NCI-H748 (cell line): ENCODE measurements at regions not wholly inside any gene's neighbourhood (a gene's known extent, or its start where the extent isn't known, plus 50 kb on each side); places are given as distances from the start of the nearest gene placed in this dataset.

Source experiments
- DNase-seq: peaks from one replicate; lab custom pipeline; 2025; ENCODE audit not compliant: unreplicated experiment; lab: John Stamatoyannopoulos, UW

DNA sequence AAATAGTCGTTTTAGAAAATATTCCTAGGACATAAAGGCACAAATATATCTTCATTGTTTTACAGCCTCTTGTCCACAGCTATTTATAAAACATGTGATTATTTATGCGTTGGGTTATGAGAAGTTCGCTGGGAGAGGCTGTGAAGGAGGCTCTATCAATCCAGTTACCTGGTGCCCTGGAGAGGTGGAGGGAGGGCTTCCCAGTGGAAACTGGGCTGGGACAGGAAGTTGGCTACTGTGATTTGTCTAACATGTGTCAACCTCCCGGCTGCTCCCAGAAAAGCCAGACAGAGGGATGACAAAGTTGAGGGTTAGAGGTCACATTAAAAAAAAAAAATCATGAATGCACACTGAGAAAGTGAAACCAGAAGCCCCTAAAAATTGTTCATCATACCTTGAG, 346.5 kb downstream of the ZNF536 start:
- DNase-seq: no peak

DNA sequence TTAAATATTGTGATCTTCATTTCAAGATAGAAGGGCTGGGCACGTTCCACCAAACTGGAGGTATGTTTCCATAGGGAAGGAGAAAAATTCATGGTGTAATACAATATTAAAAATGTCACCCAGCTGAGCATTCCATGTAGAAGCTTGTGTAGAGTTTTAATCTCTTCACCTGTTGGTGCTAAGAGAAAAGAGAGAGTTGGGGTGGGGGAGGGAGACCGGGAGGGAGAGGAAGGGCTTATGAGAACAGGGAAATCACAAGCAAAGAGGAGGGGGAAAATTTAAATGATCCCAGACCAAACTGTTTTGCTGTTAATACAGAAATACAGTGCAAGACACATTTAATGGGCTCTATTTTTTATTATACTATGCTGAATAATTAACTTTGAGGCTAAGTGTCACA, 345.8 kb downstream of the ZNF536 start:
- DNase-seq: no peak

DNA sequence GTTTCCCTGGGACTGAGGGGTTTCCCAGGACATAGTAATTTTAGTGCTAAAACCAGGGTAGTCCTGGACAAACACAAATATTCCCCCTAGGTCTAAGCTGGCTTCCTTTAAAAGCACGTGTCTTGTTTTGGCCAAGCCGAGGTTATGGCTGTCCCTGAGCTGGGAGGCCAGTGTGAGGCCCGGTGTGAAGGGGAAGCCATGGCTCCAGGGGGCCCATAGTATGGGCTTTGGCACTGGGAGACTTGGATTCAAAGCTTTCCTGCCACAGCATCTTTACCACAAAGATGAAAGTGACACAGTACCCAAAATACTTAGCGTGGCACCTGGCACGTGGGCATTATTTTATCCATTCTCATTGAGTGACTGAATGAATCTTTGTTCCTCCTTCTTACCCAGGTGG, 345.2 kb downstream of the ZNF536 start:
- no peak for DNase-seq

DNA sequence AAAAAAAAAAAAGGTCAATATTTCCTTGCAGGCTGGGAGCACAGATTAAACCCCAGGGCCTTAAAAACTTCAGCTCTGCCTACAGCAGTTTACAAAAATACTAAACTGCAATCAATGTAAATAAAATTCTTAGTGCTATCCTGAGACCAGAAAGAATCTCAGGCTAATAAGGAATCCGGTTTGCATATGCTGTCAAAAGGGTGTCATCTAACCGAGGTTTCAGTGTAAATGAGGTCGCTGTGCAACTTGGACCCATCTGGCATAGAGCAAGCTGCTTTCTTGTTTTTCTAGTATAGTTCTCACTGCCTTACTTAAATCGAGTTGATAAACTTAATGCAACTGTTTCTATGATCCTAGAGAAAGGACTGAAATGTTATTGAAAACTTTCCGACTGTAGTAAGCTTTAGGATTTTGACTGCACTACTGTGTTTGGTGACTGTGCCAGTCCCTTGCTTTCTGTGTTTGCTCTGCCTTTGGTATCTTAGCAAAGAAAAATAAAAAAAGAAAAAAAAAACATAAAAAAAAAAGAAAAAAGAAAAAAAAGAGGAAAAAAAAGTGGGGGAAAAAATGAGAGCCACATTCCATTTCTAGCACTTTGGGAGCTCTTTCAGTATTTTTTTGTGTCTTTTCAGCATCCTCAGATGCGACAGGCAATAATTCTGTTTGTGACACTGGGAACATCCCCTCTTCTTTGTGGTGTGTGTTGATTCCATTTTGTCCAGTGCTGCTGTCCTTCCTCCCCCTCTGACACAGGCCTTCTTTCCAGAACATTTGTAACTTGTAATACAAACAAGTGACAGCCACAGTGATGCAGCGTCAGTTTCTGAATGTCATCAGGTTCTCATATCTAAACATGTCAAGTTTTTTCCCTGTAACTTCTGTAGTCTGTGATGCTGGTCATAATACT, 340.5 kb downstream of the ZNF536 start:
- no peak for DNase-seq

DNA sequence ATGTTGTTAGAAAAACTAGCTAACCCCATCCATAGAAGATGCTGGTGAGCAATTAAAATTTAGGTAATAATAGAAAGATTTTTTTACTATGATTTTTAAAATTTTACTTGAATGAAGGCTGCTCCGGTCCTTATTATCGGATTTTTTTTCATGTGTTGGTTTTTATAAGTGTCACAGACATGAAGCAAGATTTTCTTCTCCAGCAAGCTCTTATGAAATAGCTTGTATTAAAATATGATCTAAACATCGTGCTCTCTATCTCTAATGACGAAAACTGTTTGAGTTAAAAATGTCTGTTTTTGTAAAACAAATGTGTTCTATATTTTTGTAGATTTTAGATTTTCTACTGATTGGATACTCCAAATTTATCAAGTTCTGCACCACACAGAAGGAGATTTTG, 339.6 kb downstream of the ZNF536 start:
- DNase-seq: no peak

DNA sequence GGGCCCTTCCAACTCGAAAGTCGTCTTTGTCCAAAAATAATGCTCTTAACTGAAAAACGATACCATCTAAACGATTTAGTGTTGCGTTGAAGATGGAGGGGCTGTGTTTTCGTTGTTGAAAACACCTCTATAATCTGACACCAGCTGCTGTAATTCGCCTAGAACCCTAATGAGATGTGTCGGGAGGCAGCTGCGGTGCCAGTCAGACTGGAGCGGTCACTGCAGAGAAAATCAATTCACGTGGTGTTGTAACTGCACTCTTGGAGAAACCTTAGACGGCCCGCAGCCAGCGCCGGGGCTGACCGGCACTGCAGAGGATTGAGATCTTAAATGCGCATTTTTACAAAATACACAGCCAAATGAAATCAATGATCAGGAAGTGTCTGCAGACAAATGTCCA, 339.1 kb downstream of the ZNF536 start:
- DNase-seq: peak; percentile 59

DNA sequence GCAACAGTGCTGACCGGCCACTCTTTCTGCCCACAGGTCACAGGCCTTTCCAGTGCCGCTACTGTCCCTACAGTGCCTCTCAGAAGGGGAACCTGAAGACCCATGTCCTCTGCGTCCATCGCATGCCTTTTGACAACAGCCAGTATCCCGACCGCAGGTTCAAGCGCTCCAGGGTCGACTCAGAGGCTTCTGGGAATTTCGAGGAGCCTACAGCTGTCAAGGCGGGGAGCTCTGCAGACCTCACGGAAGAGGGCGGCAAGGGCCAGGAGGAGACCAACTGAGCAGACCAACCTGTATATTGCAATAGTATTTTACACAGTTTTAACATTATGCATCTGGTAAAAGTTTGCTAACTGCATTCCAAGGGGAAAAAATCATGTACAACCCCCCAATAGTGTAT, 338.5 kb downstream of the ZNF536 start:
- no peak for DNase-seq

DNA sequence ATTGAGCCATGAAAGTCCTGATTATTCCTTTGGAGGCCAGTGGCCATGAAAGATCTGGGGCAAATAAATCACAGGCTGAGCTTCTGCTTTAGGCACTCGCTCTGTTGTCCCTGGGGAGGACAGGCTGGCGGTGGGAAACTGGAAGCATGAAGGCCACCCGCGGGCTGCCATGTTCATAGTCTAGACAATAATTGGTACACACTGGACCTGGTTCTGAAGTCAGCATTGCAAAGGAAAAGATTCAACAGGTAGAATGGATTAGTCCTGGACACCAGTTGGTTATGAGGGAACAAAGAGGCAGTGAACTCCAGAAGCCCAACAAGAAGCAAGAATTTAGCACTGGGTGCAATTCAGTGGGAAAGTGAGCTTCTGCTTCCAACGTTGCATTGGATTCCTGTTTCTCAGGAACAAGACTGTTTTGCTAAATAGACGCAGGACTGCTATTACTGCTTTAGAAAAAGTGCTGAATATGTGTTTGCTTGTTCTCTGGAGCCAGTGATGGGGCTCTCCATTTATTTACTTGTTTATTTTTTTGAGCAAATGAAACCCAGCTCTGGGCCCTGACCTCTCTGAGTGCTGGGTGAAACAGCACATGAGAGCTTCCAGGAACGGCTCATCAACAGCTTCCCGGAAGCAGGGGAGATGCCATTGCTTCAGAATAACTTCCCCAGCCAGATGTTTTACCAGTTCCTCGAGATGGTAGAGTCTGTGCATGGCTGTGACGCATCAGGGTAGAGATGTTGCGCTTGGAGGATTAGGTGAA, 336.4 kb downstream of the ZNF536 start:
- DNase-seq: no peak

DNA sequence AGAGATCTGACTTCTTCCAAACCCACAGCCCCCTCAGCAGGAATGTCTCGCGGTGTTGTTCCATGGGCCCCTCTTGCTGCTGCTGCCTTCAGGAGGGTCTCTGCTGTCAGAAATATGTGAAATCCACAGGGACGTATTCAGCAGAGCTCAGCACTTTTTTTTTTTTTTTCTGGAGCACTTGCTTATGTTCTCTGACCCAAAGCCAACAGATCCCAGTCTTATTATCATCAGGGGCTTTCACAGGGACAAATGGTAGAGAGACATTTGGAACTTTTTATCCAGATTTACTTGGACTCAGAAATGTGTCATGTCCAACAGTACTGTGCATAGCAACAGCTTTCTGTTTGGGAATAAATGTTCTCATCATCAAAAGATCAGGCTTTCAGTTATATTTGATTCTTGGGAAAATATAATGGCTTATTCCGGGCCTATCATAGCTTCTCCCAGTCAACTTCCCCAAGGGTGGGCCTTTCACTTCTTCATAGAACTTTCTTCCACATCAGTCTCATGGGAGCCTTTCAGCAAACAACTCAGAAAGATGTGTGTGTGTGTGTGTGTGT, 332.7 kb downstream of the ZNF536 start:
- DNase-seq: no peak

DNA sequence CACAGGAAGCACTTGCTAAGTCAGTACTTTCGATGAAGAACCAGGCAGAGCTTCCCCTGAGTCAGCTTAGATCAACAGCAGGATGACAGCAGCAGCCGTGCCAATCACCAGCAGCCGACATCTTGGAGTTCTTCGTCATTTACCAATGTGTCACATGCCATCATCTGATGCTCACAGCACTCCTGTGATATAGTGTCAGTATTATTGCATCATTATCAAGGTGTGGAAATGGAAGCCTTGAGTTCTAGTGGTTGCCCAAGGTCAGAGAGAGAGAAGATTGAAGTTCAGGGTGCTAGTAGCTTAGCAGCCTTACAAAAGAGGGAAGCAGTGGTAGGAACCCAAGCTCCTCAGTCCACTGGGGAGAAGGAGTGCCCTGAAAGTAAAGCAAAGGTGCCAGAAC, 331.5 kb downstream of the ZNF536 start:
- DNase-seq: no peak

DNA sequence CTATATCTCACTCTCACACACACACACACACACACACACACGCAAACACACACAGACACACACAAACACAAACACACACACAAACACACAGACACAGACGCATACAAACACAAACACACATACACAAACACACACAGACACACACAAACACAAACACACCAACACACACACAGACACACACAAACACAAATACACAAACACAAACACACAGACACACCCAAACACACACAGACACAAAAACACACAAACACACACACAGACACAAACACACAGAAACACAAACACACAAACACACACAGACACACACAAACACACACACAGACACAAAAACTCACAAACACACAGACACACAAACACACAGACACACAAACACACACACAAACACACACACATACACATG, 329.0 kb downstream of the ZNF536 start:
- DNase-seq: no peak

DNA sequence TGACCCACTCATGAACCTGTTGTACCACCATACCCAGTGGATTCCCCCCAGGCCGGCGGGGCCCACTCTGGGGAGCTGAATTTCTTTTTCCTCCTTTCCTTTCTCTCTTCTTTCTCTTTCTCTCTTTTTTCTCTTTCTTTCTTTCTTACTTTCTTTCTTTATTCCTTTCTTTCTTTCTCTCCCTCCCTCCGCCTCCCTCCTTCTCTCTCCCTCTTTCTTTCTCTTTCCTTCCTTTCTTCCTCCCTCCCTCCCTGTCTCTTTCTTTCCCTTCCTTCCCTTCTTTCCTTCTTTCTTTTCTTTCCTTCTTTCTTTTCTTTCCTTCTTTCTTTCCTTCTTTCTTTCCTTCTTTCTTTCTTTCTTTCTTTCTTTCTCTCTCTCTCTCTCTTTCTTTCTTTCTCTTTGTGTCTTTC, 327.7 kb downstream of the ZNF536 start:
- DNase-seq: no peak

DNA sequence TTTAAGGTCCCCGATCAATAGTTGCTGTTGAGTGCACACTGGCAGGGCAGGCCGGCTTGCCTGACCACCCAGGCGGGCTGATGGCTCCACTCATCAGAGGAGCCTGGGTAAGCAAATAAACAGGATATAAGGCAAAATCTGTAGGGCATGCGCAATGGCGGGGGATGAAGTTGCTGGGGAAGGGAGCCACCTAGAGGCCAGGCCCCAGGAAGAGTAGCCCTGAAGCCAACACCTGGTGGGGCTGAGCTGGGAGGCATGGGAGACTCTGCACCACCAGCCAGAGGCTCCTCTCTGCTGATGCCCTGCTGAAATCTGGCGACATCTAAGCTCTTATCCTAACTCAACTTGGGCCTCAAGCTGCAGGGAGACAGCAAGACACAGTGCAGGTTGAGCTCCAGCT, 324.3 kb downstream of the ZNF536 start:
- peak; percentile 77 for DNase-seq

DNA sequence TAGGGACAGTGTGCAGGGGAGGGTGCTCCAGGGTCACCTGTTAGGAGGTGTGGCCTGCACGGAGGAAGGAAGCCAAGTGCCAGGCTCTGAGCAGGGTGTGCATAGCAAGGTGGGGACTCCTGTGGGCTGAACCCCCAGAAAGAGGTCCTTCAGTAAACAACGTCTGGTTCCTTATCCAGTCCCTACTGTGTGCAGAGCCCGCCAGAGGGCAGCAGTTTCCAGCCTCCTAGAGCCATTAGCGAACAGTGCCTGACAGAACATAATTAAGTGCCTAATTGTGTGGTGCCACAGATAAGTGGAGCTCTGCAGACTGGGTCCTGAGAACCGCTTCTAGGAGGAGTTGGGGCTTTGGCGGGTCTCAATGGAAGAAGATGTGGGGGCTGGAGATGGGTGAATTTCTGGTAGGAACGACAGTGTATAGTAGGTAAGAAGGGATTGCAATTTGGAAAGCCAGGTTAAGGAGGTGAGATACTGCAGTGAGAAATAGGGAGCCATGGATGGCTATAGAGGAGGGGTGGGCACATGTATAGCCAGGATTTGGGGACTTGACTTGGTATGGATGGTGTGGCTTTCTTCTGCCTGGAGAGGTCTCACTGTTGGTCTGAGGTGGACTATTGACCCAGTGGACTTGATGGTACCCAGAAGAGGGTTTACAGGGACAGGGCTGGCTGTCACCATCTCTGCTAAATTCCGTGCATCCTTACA, 323.1 kb downstream of the ZNF536 start:
- DNase-seq: no peak

DNA sequence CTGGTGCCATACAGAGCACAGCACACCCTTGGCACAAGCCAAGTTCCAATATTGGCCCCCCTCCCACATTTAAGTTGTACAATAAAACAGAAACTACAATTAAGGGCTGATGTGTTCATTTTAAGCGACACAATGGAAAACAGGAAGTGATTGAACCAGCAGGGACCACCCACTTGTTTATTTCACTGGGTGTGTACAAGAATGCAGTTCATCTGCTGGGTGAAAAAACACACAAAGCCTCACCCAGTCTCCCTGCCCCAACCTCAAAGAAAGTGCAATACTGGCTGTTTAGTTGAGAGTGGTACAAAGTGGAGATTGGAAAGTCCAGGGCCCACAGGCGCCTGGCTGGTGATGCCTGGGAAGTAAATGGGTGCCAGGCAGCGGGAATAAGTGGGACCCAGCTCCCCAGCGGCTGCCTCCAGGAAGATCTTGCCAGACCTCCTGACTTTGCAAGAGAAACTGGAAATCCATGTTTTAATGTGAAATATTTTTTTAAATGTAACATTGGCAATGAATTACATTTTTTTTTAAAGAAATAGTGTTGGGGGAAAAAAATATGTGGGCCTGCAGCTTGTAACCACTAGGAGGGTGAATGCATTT, 322.1 kb downstream of the ZNF536 start:
- no peak for DNase-seq

DNA sequence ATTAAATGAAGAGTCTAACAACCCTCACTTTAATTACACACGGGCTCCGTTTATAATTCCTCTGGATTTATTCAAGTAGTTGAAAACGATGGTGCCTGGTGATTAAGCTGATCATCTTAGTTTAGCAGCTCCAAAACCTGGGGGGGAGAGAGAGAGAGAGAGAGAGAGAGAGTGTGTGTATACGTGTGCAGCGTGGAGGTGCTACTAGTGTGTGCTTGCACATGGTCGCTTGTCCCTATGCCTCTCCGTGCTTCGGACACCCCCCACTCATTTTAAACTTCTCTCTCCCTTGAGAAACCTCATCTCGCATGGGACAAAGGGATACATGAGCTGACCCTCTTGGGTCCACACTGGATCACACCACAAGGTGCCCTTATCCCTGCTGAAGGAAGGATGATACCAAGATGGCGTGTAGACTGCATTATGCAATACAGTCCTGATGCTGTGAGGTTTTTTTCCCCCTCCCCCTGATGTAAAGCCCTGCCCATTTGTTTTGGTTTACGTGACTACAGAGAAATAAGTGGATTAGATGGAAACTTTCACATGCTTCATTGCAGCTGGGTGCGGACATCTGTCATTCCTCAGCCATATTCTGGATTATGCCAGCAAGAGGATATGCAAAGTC, 320.8 kb downstream of the ZNF536 start:
- no peak for DNase-seq

DNA sequence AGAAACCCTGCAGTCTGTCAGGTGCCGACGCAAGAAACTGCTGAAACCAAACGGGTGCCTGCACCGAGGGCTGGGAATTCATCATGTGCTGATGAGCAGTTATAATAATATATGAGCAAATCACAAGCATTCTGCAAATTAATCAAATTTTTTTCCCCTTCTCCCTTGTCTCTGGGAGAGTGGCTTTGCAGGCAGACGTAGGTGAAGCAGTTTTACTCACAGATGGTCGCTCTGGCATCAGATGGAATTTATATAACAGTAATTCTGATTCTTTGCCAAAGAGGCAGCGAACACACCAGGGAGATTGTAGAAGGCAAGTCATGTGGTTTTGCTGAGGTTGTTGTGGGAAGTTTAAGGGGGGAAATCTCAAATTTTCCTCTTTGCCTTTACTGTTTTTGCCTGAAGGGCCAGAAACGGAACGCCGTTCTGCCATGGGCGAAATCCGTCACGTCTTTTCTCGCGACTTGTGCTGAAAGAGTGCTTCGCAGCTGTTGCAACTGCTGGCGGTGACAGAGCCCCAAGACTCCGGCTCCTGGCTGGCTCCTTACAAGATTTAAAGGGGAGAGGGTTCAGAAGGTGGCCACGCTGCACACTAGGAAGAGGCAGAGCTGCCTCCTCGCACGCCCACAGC, 320.1 kb downstream of the ZNF536 start:
- no peak for DNase-seq

DNA sequence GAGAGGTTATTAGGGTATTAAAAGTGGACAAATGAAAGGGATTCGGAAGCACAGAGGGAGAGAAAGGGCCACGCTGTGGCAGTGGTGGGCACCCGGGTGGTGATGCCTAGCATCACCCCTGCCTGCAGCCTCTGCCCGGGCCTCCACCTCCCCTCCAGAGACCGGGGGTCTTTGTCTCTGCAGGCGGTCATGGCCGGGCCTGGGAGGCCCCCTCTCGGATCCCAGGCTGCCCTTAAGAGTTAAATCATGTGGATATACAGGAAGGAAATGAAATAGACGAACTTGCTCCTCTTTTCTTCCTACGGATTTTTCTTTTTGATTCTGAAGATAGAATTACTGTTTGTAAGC, 319.6 kb downstream of the ZNF536 start:
- no peak for DNase-seq

DNA sequence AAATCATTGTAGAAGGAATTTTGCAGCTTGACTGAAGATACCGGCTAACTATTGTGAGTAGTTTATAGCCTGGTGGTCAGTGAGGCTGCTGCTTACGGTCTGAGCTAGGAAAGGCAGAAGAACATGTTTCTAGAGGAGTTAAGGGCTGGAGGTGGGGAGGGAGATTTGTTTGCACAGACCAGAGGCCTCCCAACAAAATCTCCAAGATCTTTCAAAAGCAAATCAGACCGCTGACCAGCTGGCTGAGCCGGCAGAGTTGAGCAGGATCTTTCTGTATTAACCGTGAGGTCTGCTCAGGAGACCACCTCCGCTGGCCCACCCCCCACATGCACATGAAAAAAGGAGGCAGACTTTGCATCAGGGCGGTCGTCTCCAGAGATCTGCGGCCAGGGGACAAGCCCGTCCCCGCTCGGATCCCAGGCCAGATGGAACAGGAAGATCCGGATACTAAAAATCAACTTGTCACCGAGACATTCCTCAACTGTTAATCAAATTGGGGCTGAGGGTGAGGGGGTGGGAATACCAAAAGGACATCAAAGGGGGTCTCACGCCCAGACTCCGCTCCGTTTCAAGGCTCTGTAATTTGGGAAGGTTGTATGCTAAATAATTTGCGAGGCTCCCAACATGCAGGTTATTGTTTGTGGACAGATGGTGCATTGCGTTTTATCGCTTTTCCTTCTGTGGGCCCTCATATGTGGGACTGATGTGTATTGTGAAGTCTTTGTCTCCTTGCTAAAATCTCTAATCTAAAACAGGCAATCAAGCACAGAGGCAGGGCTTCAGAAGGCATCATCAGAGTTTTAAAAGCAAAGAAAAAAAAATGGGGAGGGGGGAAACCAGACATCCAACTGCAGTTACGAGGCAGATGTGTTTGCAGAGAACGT, 319.0 kb downstream of the ZNF536 start:
- no peak for DNase-seq
